Breast epithelium (tissue), 4 donors: ENCODE measurements at regions not wholly inside any gene's neighbourhood (a gene's known extent, or its start where the extent isn't known, plus 50 kb on each side); places are given as distances from the start of the nearest gene placed in this dataset.
"Not testable (repeated sequence)": the region's sequence is repeated elsewhere in the genome, so short reads cannot be mapped to it uniquely, and the experiment has no call there.

Source experiments
- DNase-seq, 2 donors: peaks; one replicate each; pipeline ENCODE4 v3.0.0-alpha.2; 2019; ENCODE audit warnings: low spot score in 2 of 2
- H3K27ac ChIP-seq, 2 donors: fragments of 200-600 bp; sonication (generic) in 1 of 2; one replicate each; pipeline ENCODE4 v1.5.1; 2016 to 2019; ENCODE audit warnings: mild to moderate bottlenecking in 1 of 2
- H3K27me3 ChIP-seq, 2 donors: fragments of 200-600 bp; sonication (generic) in 1 of 2; one replicate each; pipeline versions ENCODE4 v1.5.1 to v1.6.0; 2017 to 2019; ENCODE audit warnings: control low read depth in 1 of 2, mild to moderate bottlenecking in 1 of 2
- H3K36me3 ChIP-seq: fragments of 200-600 bp; one replicate; pipeline ENCODE4 v1.5.1; 2019
- H3K4me1 ChIP-seq, 2 donors: fragments of 200-600 bp; sonication (generic); one replicate each; pipeline ENCODE4 v1.5.1; 2016 to 2019; ENCODE audit warnings: control low read depth in 1 of 2
- H3K4me3 ChIP-seq, 3 donors: fragments of 200-600 bp; sonication (generic); 1 replicate in 2 of 3; 2 replicates in 1 of 3; pipeline ENCODE4 v1.5.1; 2016 to 2019; ENCODE audit warnings: mild to moderate bottlenecking in 3 of 3, moderate library complexity in 2 of 3
- H3K9me3 ChIP-seq, 2 donors: fragments of 200-600 bp; sonication (generic) in 1 of 2; one replicate each; pipeline ENCODE4 v1.5.1; 2016 to 2019; ENCODE audit warnings: control low read depth in 1 of 2
- POLR2A ChIP-seq: fragments of 450-650 bp; IDR thresholded peaks from one replicate; pipeline ENCODE4 v1.6.1; 2016; ENCODE audit warnings: antibody characterized with exemption, mild to moderate bottlenecking, moderate library complexity
- POLR2AphosphoS5 ChIP-seq, 3 donors: sonication (generic); formaldehyde crosslinking; IDR thresholded peaks; one replicate each; pipeline ENCODE4 v1.6.1; 2017; ENCODE audit warnings: antibody characterized with exemption in 3 of 3
- intact Hi-C: fragments of 100-400 bp; cut with DNase I; formaldehyde crosslinking; loops from one replicate; pipeline ENCODE4 v1.15.1; 2023; ENCODE audit warnings: low total_unique reads
- TF ChIP-seq, protein P1 (sequence below), 3 donors: fragments of 450-650 bp; IDR thresholded peaks; one replicate each; pipeline ENCODE4 v1.5.1; 2016 to 2017; ENCODE audit warnings: antibody characterized with exemption in 3 of 3, mild to moderate bottlenecking in 3 of 3, moderate library complexity in 3 of 3

DNA sequence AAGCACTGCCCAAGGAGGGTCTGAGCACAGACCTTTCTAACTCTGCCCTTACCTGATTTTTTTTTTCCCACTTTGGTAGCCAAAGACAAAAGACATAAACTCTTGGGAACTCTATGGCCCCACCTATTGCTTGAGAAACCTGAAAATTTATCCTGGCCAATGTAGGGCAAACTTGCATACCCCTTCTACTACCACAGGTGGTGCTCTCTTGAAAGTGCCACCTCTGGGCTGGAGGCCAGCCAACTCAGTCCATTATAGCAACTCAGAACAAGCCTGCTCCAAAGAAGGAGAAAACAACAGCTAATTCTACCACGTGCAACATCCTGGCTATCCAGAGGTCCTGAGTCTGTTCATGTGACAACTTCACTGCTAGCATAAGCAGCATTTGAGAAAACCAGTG, 55.7 kb upstream of the ABCD2 start:
- no peaks in the 10 kb centered on the region for H3K4me1 ChIP-seq
- H3K27me3 ChIP-seq = no peaks in the 10 kb centered on the region
- TF ChIP-seq, protein P1, sequence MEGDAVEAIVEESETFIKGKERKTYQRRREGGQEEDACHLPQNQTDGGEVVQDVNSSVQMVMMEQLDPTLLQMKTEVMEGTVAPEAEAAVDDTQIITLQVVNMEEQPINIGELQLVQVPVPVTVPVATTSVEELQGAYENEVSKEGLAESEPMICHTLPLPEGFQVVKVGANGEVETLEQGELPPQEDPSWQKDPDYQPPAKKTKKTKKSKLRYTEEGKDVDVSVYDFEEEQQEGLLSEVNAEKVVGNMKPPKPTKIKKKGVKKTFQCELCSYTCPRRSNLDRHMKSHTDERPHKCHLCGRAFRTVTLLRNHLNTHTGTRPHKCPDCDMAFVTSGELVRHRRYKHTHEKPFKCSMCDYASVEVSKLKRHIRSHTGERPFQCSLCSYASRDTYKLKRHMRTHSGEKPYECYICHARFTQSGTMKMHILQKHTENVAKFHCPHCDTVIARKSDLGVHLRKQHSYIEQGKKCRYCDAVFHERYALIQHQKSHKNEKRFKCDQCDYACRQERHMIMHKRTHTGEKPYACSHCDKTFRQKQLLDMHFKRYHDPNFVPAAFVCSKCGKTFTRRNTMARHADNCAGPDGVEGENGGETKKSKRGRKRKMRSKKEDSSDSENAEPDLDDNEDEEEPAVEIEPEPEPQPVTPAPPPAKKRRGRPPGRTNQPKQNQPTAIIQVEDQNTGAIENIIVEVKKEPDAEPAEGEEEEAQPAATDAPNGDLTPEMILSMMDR (IDR thresholded peaks at IDR 0.05) = no peak
- TF ChIP-seq POLR2AphosphoS5 (IDR thresholded peaks at IDR 0.05) (no peak), POLR2A (no peak)
- no peak overlapping the region for H3K27ac ChIP-seq
- no peak overlapping the region for H3K4me3 ChIP-seq
- peaks cover 0 to 13% of the 10 kb centered on the region in 2 donors for H3K9me3 ChIP-seq
- H3K36me3 ChIP-seq = no peaks in the 10 kb centered on the region
- no peak for DNase-seq
- intact Hi-C loops = no loop called here

DNA sequence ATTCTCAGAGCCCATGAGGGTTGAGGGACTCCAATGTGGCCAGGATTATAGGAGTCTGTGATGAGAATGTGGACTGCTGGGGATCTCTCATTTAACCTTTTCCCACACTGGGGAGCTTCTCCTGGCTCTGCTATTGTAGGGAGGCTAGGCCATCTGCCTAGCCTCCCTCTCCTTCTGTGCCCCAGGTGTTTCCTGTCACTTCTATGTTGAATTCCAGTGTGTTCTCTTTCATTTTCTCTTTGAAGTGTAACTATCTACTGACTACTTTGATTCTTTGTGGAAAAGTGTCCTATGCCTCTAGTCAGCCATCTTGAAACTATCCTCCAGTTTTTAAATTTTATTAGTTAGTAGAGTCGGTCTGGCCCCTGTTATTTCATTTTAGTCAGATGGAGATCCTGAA, 53.4 kb upstream of the ABCD2 start:
- Histone ChIP-seq H3K27me3 (no peaks in the 10 kb centered on the region), H3K36me3 (no peaks in the 10 kb centered on the region), H3K27ac (no peak overlapping the region), H3K4me3 (no peak overlapping the region), H3K9me3 (peaks cover 0 to 18% of the 10 kb centered on the region in 2 donors), H3K4me1 (no peaks in the 10 kb centered on the region)
- intact Hi-C loops = no loop called here
- no peak for TF ChIP-seq POLR2AphosphoS5 (IDR thresholded peaks at IDR 0.05)
- TF ChIP-seq, protein P1 (IDR thresholded peaks at IDR 0.05) = no peak
- no peak for TF ChIP-seq POLR2A
- DNase-seq = no peak

DNA sequence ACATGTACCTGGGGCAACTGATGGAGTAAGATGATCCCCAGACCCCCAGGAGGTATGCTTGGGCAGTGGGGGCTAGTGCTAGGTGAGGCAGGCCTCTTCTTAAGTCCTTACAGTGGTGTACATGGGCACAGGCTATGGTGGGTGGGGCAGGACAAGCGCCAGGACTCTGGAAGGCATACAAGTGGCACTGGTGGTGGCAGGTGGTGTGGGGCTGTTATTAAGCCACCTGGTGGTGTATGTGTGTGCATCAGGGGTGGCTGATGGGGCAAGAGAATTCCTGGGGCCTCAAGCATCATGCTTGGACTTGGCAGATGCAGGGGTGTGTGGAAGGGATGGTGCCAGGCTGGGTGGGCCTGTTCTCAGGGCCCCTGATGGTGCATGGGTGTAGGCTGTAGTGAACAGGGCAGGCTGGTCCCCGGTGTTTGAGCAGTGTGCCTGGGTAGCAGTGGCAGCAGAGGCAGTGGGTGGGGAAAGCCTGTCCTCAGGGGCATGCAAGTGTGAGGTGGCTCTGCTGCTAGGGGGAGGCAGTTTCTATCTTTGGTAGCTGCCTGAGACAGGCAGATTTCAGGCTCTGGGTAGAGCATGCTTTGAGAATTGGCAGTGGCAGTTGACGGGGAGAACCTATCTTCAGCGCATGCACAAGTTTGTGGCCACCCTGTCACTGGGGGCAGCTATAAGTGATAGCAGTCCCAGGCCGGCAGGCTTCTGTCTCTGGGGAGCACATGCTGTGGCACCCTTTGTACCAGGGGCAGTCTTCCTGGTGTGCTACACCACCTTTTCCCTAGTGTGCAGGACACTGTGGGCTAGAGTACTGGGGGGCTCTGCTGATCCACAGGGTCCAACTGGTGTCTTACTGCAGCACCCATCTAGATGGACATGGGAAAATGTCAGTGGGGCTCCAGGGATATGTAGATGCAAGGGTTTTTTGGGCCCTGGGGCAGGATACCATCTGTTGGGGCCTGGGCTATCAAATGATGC, 52.6 kb upstream of the ABCD2 start:
- no peaks in the 10 kb centered on the region for H3K36me3 ChIP-seq
- H3K4me1 ChIP-seq = no peaks in the 10 kb centered on the region
- TF ChIP-seq POLR2AphosphoS5 (IDR thresholded peaks at IDR 0.05) (no peak), POLR2A (no peak)
- intact Hi-C loops = no loop called here
- no peak overlapping the region for H3K4me3 ChIP-seq
- no peak overlapping the region for H3K27ac ChIP-seq
- H3K9me3 ChIP-seq = peaks cover 0 to 18% of the 10 kb centered on the region in 2 donors
- no peaks in the 10 kb centered on the region for H3K27me3 ChIP-seq
- no peak for DNase-seq

DNA sequence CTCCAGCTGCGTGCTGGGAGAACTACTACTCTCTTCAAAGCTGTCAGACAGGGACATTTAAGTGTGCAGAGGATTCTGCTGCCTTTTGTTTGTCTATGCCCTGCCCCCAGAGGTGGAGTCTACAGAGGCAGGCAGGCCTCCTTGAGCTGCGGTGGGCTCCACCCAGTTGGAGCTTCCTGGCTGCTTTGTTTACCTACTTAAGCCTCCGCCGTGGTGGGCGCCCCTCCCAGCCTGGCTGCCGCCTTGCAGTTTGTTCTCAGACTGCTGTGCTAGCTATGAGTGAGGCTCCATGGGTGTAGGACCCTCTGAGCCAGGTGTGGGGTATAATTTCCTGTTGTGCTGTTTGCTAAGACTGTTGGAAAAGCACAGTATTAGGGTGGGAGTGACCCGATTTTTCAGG, 49.9 kb upstream of the ABCD2 start:
- DNase-seq, H3K27me3 ChIP-seq, H3K4me1 ChIP-seq, H3K36me3 ChIP-seq, H3K4me3 ChIP-seq, H3K27ac ChIP-seq, intact Hi-C loops: not testable (repeated sequence)
- peaks cover 0 to 18% of the 10 kb centered on the region in 2 donors for H3K9me3 ChIP-seq
